Mucosa of descending colon (tissue), 3 donors: ENCODE measurements at regions not wholly inside any gene's neighbourhood (a gene's known extent, or its start where the extent isn't known, plus 50 kb on each side); places are given as distances from the start of the nearest gene placed in this dataset.

ENCODE experiments used
- ATAC-seq: fragments of 200-7000 bp; cut with Tn5 transposase; one replicate; pipeline ENCODE4 v1.9.1; 2020; ENCODE audit warnings: mild to moderate bottlenecking, moderate library complexity
- DNase-seq, 3 donors: peaks; one replicate each; pipeline ENCODE4 v3.0.0-alpha.2; 2020
- H3K36me3 ChIP-seq: fragments of 200-600 bp; one replicate; pipeline ENCODE4 v1.8.0; 2021; ENCODE audit warnings: low read depth, mild to moderate bottlenecking
- H3K4me1 ChIP-seq: fragments of 200-600 bp; one replicate; pipeline ENCODE4 v1.8.0; 2021; ENCODE audit warnings: low read depth, mild to moderate bottlenecking
- H3K4me3 ChIP-seq: fragments of 200-600 bp; one replicate; pipeline ENCODE4 v1.8.0; 2021; ENCODE audit warnings: mild to moderate bottlenecking
- H3K9me3 ChIP-seq: fragments of 200-600 bp; one replicate; pipeline ENCODE4 v1.8.0; 2021; ENCODE audit warnings: mild to moderate bottlenecking
- intact Hi-C, 2 donors: fragments of 100-400 bp; cut with DNase I in 1 of 2; cut with micrococcal nuclease in 1 of 2; formaldehyde crosslinking; loops; one replicate each; pipeline versions ENCODE4 v1.11.0 to v1.11.1; 2022; cut with DNase I, micrococcal nuclease
- TF ChIP-seq, protein P1 (sequence below): fragments of 200-600 bp; IDR thresholded peaks from one replicate; pipeline ENCODE4 v1.8.0; 2022; ENCODE audit warnings: antibody characterized with exemption, mild to moderate bottlenecking
- donor health status: DM: no; HTN: no; CAD: no; lungs with moderate emphysema.
- donor health status: DM: no; HTN: no; CAD: no.
- donor health status: DM: no; HTN: yes; CAD: no.

DNA sequence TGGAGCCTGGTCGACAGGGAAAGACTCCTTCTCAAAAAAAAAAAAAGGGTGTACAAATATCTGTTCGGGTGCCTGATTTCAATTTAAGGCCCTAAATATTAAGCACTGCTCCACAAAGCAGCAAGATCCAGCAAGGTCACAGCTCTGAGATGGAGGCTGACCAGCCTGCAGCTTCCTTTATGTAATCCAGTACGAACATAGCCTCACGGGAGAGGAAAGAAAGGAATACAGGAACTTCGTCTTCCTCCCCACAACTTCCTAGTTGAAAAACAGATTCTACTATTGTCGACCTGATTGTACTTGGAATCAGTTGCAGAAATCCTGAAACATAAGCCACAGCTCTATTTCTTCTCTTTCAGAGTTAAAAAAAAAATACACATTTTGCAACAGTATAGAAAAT, 53.5 kb upstream of the TBC1D9 start:
- no peaks in the 10 kb centered on the region for H3K36me3 ChIP-seq
- no peak for DNase-seq
- no peak for ATAC-seq
- no peaks in the 10 kb centered on the region for H3K9me3 ChIP-seq
- intact Hi-C loops = no loop called here
- H3K4me1 ChIP-seq = no peaks in the 10 kb centered on the region
- TF ChIP-seq, protein P1, sequence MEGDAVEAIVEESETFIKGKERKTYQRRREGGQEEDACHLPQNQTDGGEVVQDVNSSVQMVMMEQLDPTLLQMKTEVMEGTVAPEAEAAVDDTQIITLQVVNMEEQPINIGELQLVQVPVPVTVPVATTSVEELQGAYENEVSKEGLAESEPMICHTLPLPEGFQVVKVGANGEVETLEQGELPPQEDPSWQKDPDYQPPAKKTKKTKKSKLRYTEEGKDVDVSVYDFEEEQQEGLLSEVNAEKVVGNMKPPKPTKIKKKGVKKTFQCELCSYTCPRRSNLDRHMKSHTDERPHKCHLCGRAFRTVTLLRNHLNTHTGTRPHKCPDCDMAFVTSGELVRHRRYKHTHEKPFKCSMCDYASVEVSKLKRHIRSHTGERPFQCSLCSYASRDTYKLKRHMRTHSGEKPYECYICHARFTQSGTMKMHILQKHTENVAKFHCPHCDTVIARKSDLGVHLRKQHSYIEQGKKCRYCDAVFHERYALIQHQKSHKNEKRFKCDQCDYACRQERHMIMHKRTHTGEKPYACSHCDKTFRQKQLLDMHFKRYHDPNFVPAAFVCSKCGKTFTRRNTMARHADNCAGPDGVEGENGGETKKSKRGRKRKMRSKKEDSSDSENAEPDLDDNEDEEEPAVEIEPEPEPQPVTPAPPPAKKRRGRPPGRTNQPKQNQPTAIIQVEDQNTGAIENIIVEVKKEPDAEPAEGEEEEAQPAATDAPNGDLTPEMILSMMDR = no peak
- H3K4me3 ChIP-seq = no peak overlapping the region

DNA sequence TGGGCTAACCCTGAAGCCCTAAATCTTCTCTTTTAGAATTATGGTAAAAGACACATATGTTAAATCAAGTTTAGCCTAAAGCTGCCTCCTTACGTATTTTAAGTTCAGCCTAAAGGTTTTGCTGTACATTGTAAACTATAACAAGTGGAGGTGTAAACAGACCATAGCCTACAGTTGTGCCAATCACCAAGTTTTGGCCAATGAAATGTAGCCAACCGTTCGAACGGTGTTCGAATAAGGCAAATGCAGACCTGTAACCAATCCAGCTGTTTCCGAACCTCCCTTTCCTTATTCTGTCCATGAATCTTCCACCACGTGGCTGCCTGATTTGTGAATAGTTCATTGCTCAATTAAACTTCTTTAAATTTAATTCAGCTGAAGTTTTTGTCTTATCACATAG, 52.1 kb upstream of the TBC1D9 start:
- no peaks in the 10 kb centered on the region for H3K4me1 ChIP-seq
- DNase-seq (no peak), ATAC-seq (no peak)
- H3K9me3 ChIP-seq = no peaks in the 10 kb centered on the region
- H3K36me3 ChIP-seq = no peaks in the 10 kb centered on the region
- TF ChIP-seq, protein P1 = no peak
- H3K4me3 ChIP-seq = no peak overlapping the region
- intact Hi-C loops = no loop called here

DNA sequence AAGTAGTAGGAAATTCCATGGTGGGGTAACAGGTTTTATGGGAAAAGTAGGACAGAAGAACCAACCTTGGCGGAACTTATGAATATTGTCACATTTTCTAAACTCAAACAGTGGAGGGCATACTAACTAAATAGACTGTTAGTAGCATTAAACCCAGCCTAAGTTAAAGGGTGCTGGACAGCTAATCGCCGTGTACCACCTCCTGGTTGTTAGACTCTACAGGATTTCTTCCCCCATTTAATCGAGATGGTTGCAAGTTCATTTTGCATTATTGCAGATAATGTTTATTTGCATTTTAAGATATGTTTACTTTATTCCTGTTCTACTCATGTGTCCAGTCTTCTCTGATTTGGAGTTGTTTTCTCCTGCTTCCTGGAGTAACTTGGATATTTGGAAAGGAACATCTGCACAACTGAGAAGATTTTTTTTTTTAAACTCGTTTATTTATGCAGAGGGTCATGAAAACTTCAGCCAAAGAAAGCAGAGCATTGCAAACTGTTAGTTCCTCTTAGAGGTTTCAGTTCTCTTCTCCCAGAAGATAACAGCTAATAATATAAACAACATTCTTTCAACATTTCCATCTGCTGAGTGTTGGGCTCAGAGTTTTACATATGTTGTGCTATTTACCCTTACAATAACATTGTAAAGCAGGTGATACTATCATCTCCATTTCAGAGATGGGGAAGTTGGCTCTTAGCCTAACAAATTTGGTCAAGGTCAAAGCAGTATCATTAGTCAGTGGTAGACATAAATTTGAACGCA, 51.5 kb upstream of the TBC1D9 start:
- peak; percentile 71 for ATAC-seq
- H3K9me3 ChIP-seq = no peaks in the 10 kb centered on the region
- H3K4me3 ChIP-seq = no peak overlapping the region
- intact Hi-C loops = no loop called here
- no peaks in the 10 kb centered on the region for H3K4me1 ChIP-seq
- H3K36me3 ChIP-seq = no peaks in the 10 kb centered on the region
- TF ChIP-seq, protein P1 = no peak
- DNase-seq = no peak

DNA sequence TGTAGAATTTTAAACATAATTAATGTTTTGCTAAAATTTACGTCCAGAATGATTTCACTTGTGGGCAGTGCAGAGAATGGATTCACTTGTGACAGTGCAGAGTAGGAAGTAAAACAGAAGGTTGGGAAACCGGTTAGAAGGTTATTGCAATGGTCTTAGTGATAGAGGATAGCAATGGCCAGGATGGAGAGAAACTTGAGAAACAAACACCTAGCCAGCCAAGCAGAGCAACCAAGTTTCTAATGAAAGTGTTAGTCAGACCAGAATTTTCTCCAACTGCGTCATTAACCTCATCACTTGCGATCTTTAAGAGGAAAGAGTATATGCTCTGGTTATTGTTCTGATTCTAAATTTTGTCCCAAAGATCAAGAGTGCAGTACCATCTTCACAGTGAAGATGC, 50.0 kb upstream of the TBC1D9 start:
- Histone ChIP-seq H3K36me3 (no peaks in the 10 kb centered on the region), H3K4me1 (no peaks in the 10 kb centered on the region), H3K4me3 (no peak overlapping the region), H3K9me3 (no peaks in the 10 kb centered on the region)
- TF ChIP-seq, protein P1 = no peak
- intact Hi-C loops = no loop called here
- DNase-seq (no peak), ATAC-seq (no peak)
